ENCODE measurements at regions not wholly inside any gene's neighbourhood (a gene's known extent, or its start where the extent isn't known, plus 50 kb on each side); places are given as distances from the start of the nearest gene placed in this dataset.

DNA sequence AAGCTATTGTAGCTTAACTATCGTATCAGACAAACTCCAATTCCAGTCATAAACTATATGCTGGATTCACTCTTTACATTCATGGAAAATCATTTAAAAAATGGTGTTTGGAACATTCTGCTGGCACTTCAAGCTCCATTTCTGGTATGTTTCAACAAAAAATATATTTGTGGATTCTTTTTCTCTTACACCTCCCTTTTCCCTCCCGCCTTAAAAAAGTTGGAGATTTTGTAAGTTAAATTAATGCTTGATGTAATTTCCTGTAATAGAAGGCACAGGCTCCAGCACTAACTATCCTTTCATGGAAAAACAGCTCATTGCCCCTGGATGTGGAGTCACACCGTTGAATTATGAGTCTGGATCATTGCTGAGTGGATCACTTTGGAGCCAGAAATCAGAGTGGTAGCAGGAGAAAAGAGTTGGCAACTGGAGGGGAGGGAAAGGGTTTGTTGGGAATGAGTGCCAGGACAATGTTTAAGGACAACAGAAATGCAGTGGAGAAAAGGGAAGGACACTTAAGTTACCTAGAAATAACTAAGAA, 102.8 kb downstream of the ICOS start:
- TF ChIP-seq EZH2 (IDR thresholded peaks at IDR 0.05; ENCODE audit: low read length, missing control alignments) = no peak
- TF ChIP-seq, protein P1, sequence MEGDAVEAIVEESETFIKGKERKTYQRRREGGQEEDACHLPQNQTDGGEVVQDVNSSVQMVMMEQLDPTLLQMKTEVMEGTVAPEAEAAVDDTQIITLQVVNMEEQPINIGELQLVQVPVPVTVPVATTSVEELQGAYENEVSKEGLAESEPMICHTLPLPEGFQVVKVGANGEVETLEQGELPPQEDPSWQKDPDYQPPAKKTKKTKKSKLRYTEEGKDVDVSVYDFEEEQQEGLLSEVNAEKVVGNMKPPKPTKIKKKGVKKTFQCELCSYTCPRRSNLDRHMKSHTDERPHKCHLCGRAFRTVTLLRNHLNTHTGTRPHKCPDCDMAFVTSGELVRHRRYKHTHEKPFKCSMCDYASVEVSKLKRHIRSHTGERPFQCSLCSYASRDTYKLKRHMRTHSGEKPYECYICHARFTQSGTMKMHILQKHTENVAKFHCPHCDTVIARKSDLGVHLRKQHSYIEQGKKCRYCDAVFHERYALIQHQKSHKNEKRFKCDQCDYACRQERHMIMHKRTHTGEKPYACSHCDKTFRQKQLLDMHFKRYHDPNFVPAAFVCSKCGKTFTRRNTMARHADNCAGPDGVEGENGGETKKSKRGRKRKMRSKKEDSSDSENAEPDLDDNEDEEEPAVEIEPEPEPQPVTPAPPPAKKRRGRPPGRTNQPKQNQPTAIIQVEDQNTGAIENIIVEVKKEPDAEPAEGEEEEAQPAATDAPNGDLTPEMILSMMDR (conservative IDR thresholded peaks at IDR 0.05 in 1 of 2, IDR thresholded peaks at IDR 0.05 in 1 of 2; ENCODE audit: low read depth in 1 of 2, low read length in 2 of 2) = no peak
- Histone ChIP-seq H3K4me1 (ENCODE audit: control insufficient read depth, extremely low read depth, insufficient read depth, low read length) (no peaks in the 10 kb centered on the region), H3K27ac (ENCODE audit: insufficient read depth, low read length) (no peak overlapping the region), H3K4me3 (replicated peaks in 1 of 4; ENCODE audit: control extremely low read depth in 1 of 4, insufficient read depth in 1 of 4, low read depth in 3 of 4, low read length in 4 of 4) (no peak overlapping the region), H3K9ac (ENCODE audit: insufficient read depth, low read length) (no peak overlapping the region), H2AFZ (ENCODE audit: low read length) (no peak overlapping the region), H4K20me1 (ENCODE audit: control insufficient read depth, extremely low read depth, insufficient read depth, low read length) (no peaks in the 10 kb centered on the region), H3K27me3 (ENCODE audit: control insufficient read depth, insufficient read depth, low read length) (no peaks in the 10 kb centered on the region), H3K36me3 (ENCODE audit: control insufficient read depth, insufficient read depth, low read length) (no peaks in the 10 kb centered on the region), H3K9me3 (ENCODE audit: control insufficient read depth, insufficient read depth, low read depth, low read length) (no peaks in the 10 kb centered on the region), H3K79me2 (ENCODE audit: control insufficient read depth, insufficient read depth, low read length) (no peaks in the 10 kb centered on the region), H3K4me2 (ENCODE audit: extremely low read depth, insufficient read depth, low read length) (no peak overlapping the region)
- DNase-seq (ENCODE audit: low read depth in 2 of 2) = no peak

DNA sequence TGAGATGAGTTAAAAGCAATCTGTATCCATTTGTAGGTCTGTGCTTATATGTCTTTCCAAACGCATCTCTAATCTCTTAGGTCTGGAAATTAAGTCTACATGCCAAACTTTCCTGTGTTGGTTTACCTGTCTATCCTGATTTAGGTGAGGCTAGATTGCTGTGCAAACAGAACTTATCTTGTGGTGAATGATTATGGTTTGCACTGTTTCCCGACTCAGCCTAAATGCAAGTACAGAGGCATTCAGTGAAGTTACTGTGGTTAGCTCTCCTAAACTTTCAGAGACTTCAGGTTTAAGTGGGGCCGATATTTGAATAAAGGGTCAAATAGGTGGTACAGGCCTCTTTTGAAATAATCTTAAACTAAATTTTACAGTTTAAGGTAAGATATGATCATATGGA, 103.5 kb downstream of the ICOS start:
- Histone ChIP-seq H3K4me1 (ENCODE audit: control insufficient read depth, extremely low read depth, insufficient read depth, low read length) (no peaks in the 10 kb centered on the region), H3K9me3 (ENCODE audit: control insufficient read depth, insufficient read depth, low read depth, low read length) (no peaks in the 10 kb centered on the region), H4K20me1 (ENCODE audit: control insufficient read depth, extremely low read depth, insufficient read depth, low read length) (no peaks in the 10 kb centered on the region), H3K9ac (ENCODE audit: insufficient read depth, low read length) (no peak overlapping the region), H3K79me2 (ENCODE audit: control insufficient read depth, insufficient read depth, low read length) (no peaks in the 10 kb centered on the region), H2AFZ (ENCODE audit: low read length) (no peak overlapping the region), H3K27ac (ENCODE audit: insufficient read depth, low read length) (no peak overlapping the region), H3K4me2 (ENCODE audit: extremely low read depth, insufficient read depth, low read length) (no peak overlapping the region), H3K27me3 (ENCODE audit: control insufficient read depth, insufficient read depth, low read length) (no peaks in the 10 kb centered on the region), H3K36me3 (ENCODE audit: control insufficient read depth, insufficient read depth, low read length) (no peaks in the 10 kb centered on the region), H3K4me3 (replicated peaks in 1 of 4; ENCODE audit: control extremely low read depth in 1 of 4, insufficient read depth in 1 of 4, low read depth in 3 of 4, low read length in 4 of 4) (no peak overlapping the region)
- no peak for DNase-seq (ENCODE audit: low read depth in 2 of 2)
- no peak for TF ChIP-seq EZH2 (IDR thresholded peaks at IDR 0.05; ENCODE audit: low read length, missing control alignments)
- TF ChIP-seq, protein P1 (conservative IDR thresholded peaks at IDR 0.05 in 1 of 2, IDR thresholded peaks at IDR 0.05 in 1 of 2; ENCODE audit: low read depth in 1 of 2, low read length in 2 of 2) = no peak

DNA sequence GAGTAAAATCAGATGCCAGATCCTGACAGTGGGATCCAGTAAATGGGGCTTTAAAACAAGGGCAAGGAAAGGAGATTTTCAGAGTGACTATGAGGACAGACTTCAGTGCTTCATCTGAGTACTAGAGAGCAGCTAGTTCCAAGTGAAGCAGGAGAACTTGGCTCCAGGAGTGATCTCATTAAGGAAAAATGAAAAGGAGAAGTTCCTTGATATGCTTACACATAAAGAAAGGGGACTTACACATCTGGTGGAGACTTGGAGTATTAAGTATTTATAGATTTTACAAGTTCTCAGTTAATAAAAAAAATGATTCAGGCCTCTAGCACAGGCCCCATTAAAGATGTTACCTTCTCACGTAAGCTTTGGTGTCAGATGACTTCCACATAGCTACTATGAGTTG, 105.8 kb downstream of the ICOS start:
- Histone ChIP-seq H3K79me2 (ENCODE audit: control insufficient read depth, insufficient read depth, low read length) (no peaks in the 10 kb centered on the region), H3K4me1 (ENCODE audit: control insufficient read depth, extremely low read depth, insufficient read depth, low read length) (no peaks in the 10 kb centered on the region), H3K4me3 (replicated peaks in 1 of 4; ENCODE audit: control extremely low read depth in 1 of 4, insufficient read depth in 1 of 4, low read depth in 3 of 4, low read length in 4 of 4) (no peak overlapping the region), H3K27ac (ENCODE audit: insufficient read depth, low read length) (no peak overlapping the region), H3K9ac (ENCODE audit: insufficient read depth, low read length) (no peak overlapping the region), H2AFZ (ENCODE audit: low read length) (no peak overlapping the region), H4K20me1 (ENCODE audit: control insufficient read depth, extremely low read depth, insufficient read depth, low read length) (no peaks in the 10 kb centered on the region), H3K36me3 (ENCODE audit: control insufficient read depth, insufficient read depth, low read length) (no peaks in the 10 kb centered on the region), H3K27me3 (ENCODE audit: control insufficient read depth, insufficient read depth, low read length) (no peaks in the 10 kb centered on the region), H3K9me3 (ENCODE audit: control insufficient read depth, insufficient read depth, low read depth, low read length) (no peaks in the 10 kb centered on the region), H3K4me2 (ENCODE audit: extremely low read depth, insufficient read depth, low read length) (no peak overlapping the region)
- no peak for TF ChIP-seq EZH2 (IDR thresholded peaks at IDR 0.05; ENCODE audit: low read length, missing control alignments)
- TF ChIP-seq, protein P1 (conservative IDR thresholded peaks at IDR 0.05 in 1 of 2, IDR thresholded peaks at IDR 0.05 in 1 of 2; ENCODE audit: low read depth in 1 of 2, low read length in 2 of 2) = no peak
- DNase-seq (ENCODE audit: low read depth in 2 of 2) = no peak
